Heart right ventricle (tissue), 16 donors: ENCODE measurements at regions not wholly inside any gene's neighbourhood (a gene's known extent, or its start where the extent isn't known, plus 50 kb on each side); places are given as distances from the start of the nearest gene placed in this dataset.

Source experiments
- ATAC-seq, 8 donors: fragments of 200-7000 bp; cut with Tn5 transposase; one replicate each; pipeline ENCODE4 v1.9.1; 2020; ENCODE audit warnings: mild to moderate bottlenecking in 8 of 8, moderate library complexity in 8 of 8, moderate number of reproducible peaks in 1 of 8
- DNase-seq, 2 donors: peaks; one replicate each; pipeline ENCODE4 v3.0.0-alpha.2; 2020
- H3K27ac ChIP-seq, 10 donors: fragments of 200-600 bp; sonication (generic) in 2 of 10; one replicate each; pipeline versions ENCODE4 v1.5.0 to v1.8.0; 2020 to 2022; ENCODE audit warnings: mild to moderate bottlenecking in 3 of 10
- H3K27me3 ChIP-seq, 7 donors: fragments of 200-600 bp; one replicate each; pipeline ENCODE4 v1.8.0; 2021 to 2022; ENCODE audit warnings: mild to moderate bottlenecking in 2 of 7
- H3K36me3 ChIP-seq, 9 donors: fragments of 200-600 bp; sonication (generic) in 1 of 9; one replicate each; pipeline versions ENCODE4 v1.5.0 to v1.8.0; 2020 to 2022; ENCODE audit warnings: mild to moderate bottlenecking in 2 of 9
- H3K4me1 ChIP-seq, 9 donors: fragments of 200-600 bp; sonication (generic) in 1 of 9; one replicate each; pipeline versions ENCODE4 v1.5.0 to v1.8.0; 2020 to 2022; ENCODE audit warnings: mild to moderate bottlenecking in 4 of 9
- H3K4me3 ChIP-seq, 10 donors: fragments of 200-600 bp; sonication (generic) in 2 of 10; one replicate each; pipeline versions ENCODE4 v1.5.0 to v1.8.0; 2020 to 2022; ENCODE audit warnings: mild to moderate bottlenecking in 7 of 10, moderate library complexity in 2 of 10
- H3K9me3 ChIP-seq, 11 donors: fragments of 200-600 bp in 10 of 11; sonication (generic) in 2 of 11; one replicate each; pipeline versions ENCODE4 v1.5.0 to v1.8.0; 2013 to 2022; ENCODE audit warnings: mild to moderate bottlenecking in 2 of 11, control low read depth in 1 of 11, moderate library complexity in 1 of 11
- WGBS, 2 donors: extraction: QIAGEN DNeasy Blood & Tissue Kit; methylation state at CpG; one replicate each; pipeline ENCODE4 v1.1.7; 2013; ENCODE audit warnings: inconsistent platforms in 1 of 2; 5-methylcytosine and 5-hydroxymethylcytosine counted together
- intact Hi-C, 10 donors: fragments of 100-400 bp; cut with DNase I; formaldehyde crosslinking; loops; one replicate each; pipeline versions ENCODE4 v1.11.1 to v1.14.2; 2022
- TF ChIP-seq, protein P1 (sequence below), 9 donors: fragments of 200-600 bp; sonication (generic) in 2 of 9; IDR thresholded peaks; one replicate each; pipeline versions ENCODE4 v1.5.0 to v1.8.0; 2021 to 2022; ENCODE audit warnings: antibody characterized with exemption in 9 of 9, mild to moderate bottlenecking in 5 of 9, moderate library complexity in 1 of 9
- donor health status: Arrhythmogenic right ventricular cardiomyopathy.
- donor health status: ischemic (EF 13 %, LVEDD 7.1; RV severe dilation, severe dysfunction).
- donor health status: healthy with polysubstance abuse.
- donor health status: DM: no; HTN: yes; CAD: no.
- donor health status: DM: no; HTN: no; CAD: no.
- donor health status: ischemic (EF 25% LVEDD 6.9; RV normal size, moderate dysfunction).
- donor health status: ischemic (EF 25% LVEDD 5.7; RV mildly dilated, moderate dysfunction).
- donor health status: healthy.
- donor health status: DM: yes; HTN: yes; CAD: no.
- donor health status: Ischemic cardiomyopathy.
- donor health status: ischemic (EF 35%, LVEDD 5.7; RV mildly dilated, moderate dysfunction).
- donor health status: nonischemic (EF 11% LVEDD 7.7; RV severe dilation, severe dysfunction).
- donor health status: DM: yes; HTN: yes; CAD: no.
- donor health status: PGD.
- donor health status: ischemic (EF 29% LVEDD 5.4; RV normal size, mild dysfunction).
- donor health status: nonischemic (EF 23%, LVEDD 6.1; RV moderate dilation, normal function).

DNA sequence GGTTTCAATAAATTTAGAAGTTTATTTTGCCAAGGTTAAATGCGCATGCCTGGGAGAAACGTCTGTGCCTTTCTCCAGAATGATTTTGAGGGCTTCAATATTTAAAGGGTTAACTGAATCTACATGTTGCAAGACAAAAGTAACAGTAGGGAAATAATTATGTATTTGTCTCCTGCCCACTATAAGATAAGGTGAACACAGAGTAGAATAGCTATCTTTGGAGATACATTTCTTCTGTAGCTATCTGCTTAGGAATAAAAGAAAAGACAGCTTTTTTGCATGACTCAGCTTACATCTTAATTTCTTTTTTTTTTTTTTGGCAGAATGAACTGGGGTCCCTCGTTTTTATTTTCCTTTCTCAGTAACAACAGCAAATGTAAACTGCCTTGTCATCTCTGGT, 1351.6 kb downstream of the AMY1C start:
- ATAC-seq: no peak
- Histone ChIP-seq H3K36me3 (no peaks in the 10 kb centered on the region), H3K27me3 (no peaks in the 10 kb centered on the region), H3K27ac (no peak overlapping the region), H3K9me3 (peaks cover 0 to 4% (median 0%) of the 10 kb centered on the region in 11 donors), H3K4me1 (no peaks in the 10 kb centered on the region), H3K4me3 (no peak overlapping the region)
- TF ChIP-seq, protein P1, sequence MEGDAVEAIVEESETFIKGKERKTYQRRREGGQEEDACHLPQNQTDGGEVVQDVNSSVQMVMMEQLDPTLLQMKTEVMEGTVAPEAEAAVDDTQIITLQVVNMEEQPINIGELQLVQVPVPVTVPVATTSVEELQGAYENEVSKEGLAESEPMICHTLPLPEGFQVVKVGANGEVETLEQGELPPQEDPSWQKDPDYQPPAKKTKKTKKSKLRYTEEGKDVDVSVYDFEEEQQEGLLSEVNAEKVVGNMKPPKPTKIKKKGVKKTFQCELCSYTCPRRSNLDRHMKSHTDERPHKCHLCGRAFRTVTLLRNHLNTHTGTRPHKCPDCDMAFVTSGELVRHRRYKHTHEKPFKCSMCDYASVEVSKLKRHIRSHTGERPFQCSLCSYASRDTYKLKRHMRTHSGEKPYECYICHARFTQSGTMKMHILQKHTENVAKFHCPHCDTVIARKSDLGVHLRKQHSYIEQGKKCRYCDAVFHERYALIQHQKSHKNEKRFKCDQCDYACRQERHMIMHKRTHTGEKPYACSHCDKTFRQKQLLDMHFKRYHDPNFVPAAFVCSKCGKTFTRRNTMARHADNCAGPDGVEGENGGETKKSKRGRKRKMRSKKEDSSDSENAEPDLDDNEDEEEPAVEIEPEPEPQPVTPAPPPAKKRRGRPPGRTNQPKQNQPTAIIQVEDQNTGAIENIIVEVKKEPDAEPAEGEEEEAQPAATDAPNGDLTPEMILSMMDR (IDR thresholded peaks at IDR 0.05): no peak
- 51 to 52% methylated on average over 3 of the region's 3 CpGs for WGBS, 2 donors
- intact Hi-C loops: no loop called here
- no peak for DNase-seq

DNA sequence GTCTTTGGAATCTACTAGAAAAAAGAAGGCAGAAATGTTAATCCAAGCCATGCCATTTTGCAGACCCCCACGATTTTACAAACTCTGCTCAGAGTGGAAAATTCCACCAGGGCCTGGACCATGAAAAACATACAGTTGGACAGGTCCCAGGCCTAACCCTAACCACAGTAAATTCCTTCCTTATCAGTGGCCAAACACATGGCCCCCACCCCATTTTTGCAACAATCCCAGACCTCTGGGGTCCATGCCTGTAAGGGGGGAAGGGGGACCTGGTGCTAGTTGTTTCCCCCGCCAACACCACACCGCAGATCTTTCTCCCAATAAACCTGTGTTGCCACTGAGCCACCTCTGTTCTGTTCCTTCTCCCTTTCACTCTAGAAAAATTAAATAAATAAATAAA, 1352.7 kb downstream of the AMY1C start:
- Histone ChIP-seq H3K27ac (no peak overlapping the region), H3K4me3 (no peak overlapping the region), H3K9me3 (peaks cover 0 to 7% (median 0%) of the 10 kb centered on the region in 11 donors), H3K27me3 (no peaks in the 10 kb centered on the region), H3K36me3 (no peaks in the 10 kb centered on the region), H3K4me1 (no peaks in the 10 kb centered on the region)
- no peak for ATAC-seq
- intact Hi-C loops: no loop called here
- TF ChIP-seq, protein P1 (IDR thresholded peaks at IDR 0.05): no peak
- 75 to 77% methylated on average over 3 of the region's 3 CpGs for WGBS, 2 donors
- no peak for DNase-seq

DNA sequence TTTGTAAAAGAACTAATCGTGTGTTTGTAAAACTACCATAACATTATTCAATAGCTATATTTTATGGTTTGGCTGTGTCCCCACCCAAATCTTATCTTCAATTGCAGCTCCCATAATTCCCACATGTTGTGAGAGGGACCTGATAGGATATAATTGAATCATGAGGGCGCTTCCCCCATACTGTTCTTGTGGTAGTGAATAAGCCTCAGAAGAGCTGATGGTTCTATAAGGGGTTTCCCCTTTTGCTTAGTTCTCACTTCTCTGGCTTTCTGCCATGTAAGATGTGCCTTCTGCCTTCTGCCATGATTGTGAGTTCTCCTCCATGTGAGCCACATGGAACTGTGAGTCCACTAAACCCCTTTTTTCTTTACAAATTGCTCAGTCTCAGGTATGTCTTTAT, 1372.3 kb downstream of the AMY1C start:
- no peaks in the 10 kb centered on the region for H3K27me3 ChIP-seq
- TF ChIP-seq, protein P1 (IDR thresholded peaks at IDR 0.05): no peak
- 71 to 84% methylated on average over 2 of the region's 2 CpGs for WGBS, 2 donors
- H3K4me1 ChIP-seq: no peaks in the 10 kb centered on the region
- DNase-seq (no peak), ATAC-seq (no peak)
- H3K9me3 ChIP-seq: peaks cover 0 to 14% (median 0%) of the 10 kb centered on the region in 11 donors
- no peak overlapping the region for H3K27ac ChIP-seq
- intact Hi-C loops: loop anchor here in 1 of 10 donors (2.0 kb wide), 1 partner anchor 25 kb away; no protein-coding TSS in a partner anchor
- no peaks in the 10 kb centered on the region for H3K36me3 ChIP-seq
- H3K4me3 ChIP-seq: no peak overlapping the region

DNA sequence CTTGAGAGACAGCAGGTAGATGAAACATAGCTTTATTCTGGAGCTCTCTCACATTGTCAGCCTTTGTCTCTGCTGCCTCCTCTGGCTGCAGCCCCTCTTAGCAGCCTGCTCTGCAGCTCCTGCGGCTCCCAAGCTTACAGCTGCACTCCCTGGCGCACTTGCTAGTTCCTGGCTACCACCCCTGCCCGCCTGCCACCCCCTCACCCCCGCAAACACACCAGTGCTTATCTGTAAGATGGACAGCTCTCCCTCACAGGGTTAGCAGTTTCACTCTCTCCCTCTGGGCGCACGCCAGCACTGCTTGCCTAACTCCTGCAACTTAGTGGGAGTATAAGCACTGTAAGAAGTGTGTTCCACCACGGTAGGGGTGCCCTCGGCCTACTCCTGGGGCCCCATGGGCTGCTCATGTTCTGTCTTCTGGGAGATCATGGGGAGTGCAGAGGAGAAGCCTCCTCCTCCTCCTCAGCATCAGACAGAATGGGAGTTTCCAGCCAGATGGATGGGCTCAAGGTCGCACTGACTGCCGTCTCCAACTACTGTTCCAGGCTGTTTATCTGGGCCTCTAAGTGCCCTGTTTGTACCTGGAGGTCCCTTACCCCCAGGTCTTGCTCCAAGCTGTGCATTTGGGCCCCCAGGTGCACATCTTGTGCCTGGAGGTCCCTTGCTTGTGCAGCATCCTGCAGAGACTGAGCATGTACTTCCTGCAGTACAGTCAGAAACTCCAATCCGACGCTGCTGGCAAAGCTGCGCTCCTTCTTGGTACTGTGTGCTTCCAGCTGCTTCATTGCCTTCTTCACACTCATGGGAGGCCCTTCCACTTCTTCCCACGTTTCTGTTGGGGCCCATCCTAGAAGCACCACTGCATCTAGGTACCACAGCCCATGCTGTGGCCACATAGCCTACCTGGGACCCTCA, 1388.1 kb downstream of the AMY1C start:
- Histone ChIP-seq H3K4me3 (no peak overlapping the region), H3K27me3 (no peaks in the 10 kb centered on the region), H3K9me3 (peaks cover 0 to 9% (median 0%) of the 10 kb centered on the region in 11 donors), H3K4me1 (no peaks in the 10 kb centered on the region), H3K27ac (no peak overlapping the region), H3K36me3 (no peaks in the 10 kb centered on the region)
- ATAC-seq (peak in 4 of 8 donors; percentile 17 to 57 (median 44)), DNase-seq (peak in 1 of 2 donors; percentile 11)
- intact Hi-C loops: no loop called here
- 44 to 47% methylated on average over 14 of the region's 14 CpGs for WGBS, 2 donors
- TF ChIP-seq, protein P1 (IDR thresholded peaks at IDR 0.05): peak in 4 of 9 donors; percentile 10 to 33 (median 14)
